SU-DHL-6 (cell line): ENCODE measurements at regions not wholly inside any gene's neighbourhood (a gene's known extent, or its start where the extent isn't known, plus 50 kb on each side); places are given as distances from the start of the nearest gene placed in this dataset.

Experiments used
- EZH2phosphoT487 ChIP-seq: fragments of 200-600 bp; sonication (generic), shearing (Covaris generic); conservative IDR thresholded peaks from 2 replicates; pipeline ENCODE4 v1.6.1; 2018; ENCODE audit warnings: mild to moderate bottlenecking, antibody characterized with exemption, low read length, moderate library complexity, mixed read lengths
- TF ChIP-seq, protein P1 (sequence below): fragments of 200-600 bp; sonication (generic); IDR thresholded peaks from one replicate; pipeline ENCODE4 v1.5.1; 2017; ENCODE audit warnings: antibody characterized with exemption, mild to moderate bottlenecking, low read length, moderate library complexity; ENCODE audit not compliant: insufficient read depth, poor library complexity, severe bottlenecking

DNA sequence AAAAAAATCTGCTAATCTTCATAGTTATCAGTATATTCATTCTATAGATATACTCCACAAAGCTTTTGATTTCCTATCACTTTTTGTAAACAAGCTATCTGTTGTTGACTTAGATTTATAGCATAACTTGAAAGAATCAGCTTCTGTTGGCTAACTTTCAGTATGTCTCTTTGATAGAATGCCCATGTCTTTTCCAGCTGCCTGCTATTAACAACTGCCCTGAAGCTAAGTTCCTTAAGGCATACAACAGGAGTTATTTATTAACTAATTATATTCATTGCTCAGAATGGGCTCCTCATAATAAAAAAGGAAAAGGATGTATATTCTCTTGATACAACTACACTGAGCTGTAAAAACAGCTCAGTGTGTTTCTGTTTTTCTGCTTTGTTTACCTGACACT, 293.9 kb downstream of the TUSC7 start:
- TF ChIP-seq, protein P1, sequence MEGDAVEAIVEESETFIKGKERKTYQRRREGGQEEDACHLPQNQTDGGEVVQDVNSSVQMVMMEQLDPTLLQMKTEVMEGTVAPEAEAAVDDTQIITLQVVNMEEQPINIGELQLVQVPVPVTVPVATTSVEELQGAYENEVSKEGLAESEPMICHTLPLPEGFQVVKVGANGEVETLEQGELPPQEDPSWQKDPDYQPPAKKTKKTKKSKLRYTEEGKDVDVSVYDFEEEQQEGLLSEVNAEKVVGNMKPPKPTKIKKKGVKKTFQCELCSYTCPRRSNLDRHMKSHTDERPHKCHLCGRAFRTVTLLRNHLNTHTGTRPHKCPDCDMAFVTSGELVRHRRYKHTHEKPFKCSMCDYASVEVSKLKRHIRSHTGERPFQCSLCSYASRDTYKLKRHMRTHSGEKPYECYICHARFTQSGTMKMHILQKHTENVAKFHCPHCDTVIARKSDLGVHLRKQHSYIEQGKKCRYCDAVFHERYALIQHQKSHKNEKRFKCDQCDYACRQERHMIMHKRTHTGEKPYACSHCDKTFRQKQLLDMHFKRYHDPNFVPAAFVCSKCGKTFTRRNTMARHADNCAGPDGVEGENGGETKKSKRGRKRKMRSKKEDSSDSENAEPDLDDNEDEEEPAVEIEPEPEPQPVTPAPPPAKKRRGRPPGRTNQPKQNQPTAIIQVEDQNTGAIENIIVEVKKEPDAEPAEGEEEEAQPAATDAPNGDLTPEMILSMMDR = no peak
- TF ChIP-seq EZH2phosphoT487 = no peak
